ENCODE measurements at regions not wholly inside any gene's neighbourhood (a gene's known extent, or its start where the extent isn't known, plus 50 kb on each side); places are given as distances from the start of the nearest gene placed in this dataset.

DNA sequence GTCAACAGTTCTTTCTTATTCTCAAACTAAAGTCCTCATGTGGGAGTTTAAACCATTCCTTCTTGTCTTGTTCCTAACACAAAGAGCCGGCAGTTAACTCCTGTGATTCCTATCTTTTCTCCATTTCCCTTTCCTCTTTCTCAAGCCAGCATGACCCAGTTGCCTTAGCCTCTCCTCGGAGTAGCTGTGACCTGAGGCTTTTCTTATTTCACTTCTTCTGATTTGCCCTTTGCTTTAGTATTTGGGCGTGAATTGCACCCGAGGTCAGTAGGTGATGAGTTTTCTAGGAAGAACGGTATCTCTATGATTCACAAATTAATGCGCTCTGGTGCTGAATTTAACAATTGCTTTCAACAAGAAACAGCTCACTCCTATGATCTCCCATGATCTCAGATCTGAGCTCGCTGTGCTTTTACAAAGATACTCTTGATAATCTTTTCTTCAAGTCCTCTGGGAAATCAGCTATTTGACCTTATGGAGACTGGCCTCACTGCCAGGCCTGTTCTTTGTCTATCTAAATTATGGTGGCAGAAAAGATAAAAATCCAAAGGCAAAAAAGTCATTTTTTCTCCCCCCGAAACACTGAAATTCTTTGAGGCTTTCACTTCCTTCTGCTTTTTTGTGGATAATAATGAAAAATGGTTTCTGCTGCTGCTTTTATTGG, 184.6 kb downstream of the JCAD start:
- H3K27ac ChIP-seq, result no peak overlapping the region
- TF ChIP-seq, protein P1, sequence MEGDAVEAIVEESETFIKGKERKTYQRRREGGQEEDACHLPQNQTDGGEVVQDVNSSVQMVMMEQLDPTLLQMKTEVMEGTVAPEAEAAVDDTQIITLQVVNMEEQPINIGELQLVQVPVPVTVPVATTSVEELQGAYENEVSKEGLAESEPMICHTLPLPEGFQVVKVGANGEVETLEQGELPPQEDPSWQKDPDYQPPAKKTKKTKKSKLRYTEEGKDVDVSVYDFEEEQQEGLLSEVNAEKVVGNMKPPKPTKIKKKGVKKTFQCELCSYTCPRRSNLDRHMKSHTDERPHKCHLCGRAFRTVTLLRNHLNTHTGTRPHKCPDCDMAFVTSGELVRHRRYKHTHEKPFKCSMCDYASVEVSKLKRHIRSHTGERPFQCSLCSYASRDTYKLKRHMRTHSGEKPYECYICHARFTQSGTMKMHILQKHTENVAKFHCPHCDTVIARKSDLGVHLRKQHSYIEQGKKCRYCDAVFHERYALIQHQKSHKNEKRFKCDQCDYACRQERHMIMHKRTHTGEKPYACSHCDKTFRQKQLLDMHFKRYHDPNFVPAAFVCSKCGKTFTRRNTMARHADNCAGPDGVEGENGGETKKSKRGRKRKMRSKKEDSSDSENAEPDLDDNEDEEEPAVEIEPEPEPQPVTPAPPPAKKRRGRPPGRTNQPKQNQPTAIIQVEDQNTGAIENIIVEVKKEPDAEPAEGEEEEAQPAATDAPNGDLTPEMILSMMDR (IDR thresholded peaks at IDR 0.05), result no peak
- TF ChIP-seq ZFX (IDR thresholded peaks at IDR 0.05; ENCODE audit: borderline replicate concordance), result no peak

DNA sequence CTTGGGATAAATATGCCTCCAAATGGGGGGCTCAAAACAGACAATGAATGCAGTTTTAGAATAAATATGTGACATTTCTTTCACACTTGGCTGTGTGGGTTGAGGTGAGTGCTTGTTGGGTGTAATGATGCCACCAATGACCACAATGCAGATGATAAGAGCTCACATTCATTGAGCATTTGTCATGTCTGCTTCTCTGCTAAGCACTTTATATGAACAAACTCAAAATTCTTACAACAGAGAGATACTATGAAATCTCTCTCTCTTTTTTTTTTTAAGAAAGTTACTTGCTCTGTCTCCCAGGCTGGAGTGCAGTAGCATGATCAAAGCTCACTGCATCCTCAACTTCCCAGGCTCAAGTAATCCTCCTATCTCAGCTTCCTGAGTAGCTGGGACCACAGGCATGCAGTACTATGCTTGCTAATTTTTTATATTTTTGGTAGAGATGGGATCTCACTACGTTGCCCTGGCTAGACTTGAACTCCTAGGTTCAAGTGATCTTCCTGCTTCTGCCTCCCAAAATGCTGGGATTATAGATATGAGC, 185.4 kb downstream of the JCAD start:
- H3K27ac ChIP-seq, result no peak overlapping the region
- TF ChIP-seq, protein P1 (IDR thresholded peaks at IDR 0.05), result no peak
- no peak for TF ChIP-seq ZFX (IDR thresholded peaks at IDR 0.05; ENCODE audit: borderline replicate concordance)

DNA sequence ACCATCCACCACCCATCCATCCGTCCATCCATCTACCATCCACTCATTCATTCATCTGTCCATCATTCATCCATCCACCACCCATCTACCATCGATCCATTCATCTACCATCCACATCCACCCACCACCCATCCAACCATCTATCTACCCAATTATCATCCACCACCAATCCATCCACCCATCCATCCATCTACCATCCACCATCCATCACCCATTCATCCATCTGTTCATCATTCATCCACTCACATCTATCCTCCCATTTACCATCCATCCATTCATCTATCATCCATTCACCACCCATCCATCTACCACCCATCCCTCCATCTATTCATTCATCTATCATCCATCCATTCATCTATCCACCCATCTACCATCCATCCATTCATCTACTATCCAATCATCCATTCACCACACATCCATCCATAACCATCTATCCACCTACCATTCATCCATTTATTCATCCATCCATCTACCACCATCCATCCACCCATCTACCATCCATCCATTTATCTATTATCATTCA, 188.8 kb downstream of the JCAD start:
- H3K27ac ChIP-seq, result no peak overlapping the region
- no peak for TF ChIP-seq ZFX (IDR thresholded peaks at IDR 0.05; ENCODE audit: borderline replicate concordance)
- TF ChIP-seq, protein P1 (IDR thresholded peaks at IDR 0.05), result no peak

DNA sequence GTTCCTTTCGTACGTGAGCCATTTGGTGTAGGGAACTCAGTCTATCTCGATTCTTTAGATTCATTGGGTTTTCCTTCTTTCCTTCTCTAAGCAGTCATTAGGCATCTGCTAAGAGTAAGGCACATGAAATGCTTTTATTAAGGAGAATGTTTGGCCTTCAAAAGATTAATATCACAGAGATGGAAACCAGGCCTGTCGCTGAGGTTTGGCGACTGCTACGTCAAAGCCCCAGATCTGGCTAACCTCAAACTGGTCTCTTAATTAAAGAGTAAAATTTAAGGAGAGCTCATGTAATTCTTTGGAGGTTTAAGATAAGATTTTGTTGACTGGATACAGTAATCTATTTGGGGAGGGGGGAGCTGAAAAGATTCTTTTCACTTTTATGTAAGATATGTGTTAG, 189.8 kb downstream of the JCAD start:
- H3K27ac ChIP-seq, result no peak overlapping the region
- no peak for TF ChIP-seq ZFX (IDR thresholded peaks at IDR 0.05; ENCODE audit: borderline replicate concordance)
- TF ChIP-seq, protein P1 (IDR thresholded peaks at IDR 0.05), result no peak

DNA sequence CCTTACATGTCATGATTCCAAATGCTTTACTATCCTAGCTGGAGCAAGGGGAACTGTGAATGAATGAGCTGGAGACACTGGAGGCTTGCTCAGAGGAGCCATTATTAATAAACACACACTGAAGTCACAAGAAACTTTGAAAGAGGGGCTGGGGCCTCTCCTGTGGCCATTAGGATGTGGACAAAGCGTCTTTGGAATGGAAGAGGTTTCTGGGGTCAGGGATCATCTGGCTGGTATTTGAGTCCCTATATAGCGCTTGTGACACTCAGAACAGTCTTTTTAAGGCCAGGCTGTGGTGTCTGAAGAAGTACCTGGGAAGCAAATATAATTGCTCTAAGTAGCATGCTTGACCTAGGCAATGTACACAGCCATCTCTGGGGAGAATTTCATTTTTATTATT, 193.0 kb downstream of the JCAD start:
- no peak overlapping the region for H3K27ac ChIP-seq
- TF ChIP-seq, protein P1 (IDR thresholded peaks at IDR 0.05), result no peak
- no peak for TF ChIP-seq ZFX (IDR thresholded peaks at IDR 0.05; ENCODE audit: borderline replicate concordance)

DNA sequence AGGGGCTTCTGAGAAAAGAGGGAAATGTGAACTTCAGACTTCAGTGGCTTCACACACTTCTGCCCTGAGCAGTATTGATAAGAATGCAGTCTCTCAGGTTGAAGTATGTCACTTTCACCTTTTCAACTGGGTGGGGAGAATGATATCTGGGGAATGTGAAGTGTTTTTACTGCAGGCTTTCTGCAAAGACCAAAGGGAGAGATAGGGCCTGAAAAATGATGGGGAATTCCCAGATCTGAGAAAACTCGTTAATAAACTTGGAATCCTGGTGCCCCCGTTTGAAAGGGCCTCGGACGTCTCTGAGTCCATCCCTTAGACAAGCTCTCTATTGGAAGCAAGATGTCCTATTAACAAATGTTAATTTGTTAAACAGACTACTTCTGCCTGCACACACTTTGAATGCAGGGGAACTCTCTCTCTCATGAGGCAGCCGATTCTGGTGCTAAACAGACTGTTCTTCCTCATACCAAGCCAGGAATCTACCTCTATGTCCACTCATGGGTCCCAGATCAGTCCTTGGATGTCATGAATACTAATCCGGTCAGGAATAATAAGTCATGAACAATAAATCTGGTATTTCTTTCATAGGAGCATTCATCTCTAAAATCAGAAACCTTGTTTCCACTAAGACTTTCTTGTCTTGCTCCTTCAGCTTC, 193.6 kb downstream of the JCAD start:
- H3K27ac ChIP-seq, result no peak overlapping the region
- TF ChIP-seq ZFX (IDR thresholded peaks at IDR 0.05; ENCODE audit: borderline replicate concordance), result no peak
- TF ChIP-seq, protein P1 (IDR thresholded peaks at IDR 0.05), result no peak
